DMS153 treated with DMSO at 0.1 percent for 48 hours (cell line): ENCODE measurements at regions not wholly inside any gene's neighbourhood (a gene's known extent, or its start where the extent isn't known, plus 50 kb on each side); places are given as distances from the start of the nearest gene placed in this dataset.
A peak's percentile ranks its signal among the peaks of the same experiment; 100 is the strongest.

Experiments used
- DNase-seq: peaks from one replicate; lab custom pipeline; 2025; ENCODE audit not compliant: unreplicated experiment; lab: John Stamatoyannopoulos, UW

- no peak for DNase-seq
These were observed 220.2 kb upstream of the CLINT1 start for GRCh38 chr5:158079097-158079496.

DNA sequence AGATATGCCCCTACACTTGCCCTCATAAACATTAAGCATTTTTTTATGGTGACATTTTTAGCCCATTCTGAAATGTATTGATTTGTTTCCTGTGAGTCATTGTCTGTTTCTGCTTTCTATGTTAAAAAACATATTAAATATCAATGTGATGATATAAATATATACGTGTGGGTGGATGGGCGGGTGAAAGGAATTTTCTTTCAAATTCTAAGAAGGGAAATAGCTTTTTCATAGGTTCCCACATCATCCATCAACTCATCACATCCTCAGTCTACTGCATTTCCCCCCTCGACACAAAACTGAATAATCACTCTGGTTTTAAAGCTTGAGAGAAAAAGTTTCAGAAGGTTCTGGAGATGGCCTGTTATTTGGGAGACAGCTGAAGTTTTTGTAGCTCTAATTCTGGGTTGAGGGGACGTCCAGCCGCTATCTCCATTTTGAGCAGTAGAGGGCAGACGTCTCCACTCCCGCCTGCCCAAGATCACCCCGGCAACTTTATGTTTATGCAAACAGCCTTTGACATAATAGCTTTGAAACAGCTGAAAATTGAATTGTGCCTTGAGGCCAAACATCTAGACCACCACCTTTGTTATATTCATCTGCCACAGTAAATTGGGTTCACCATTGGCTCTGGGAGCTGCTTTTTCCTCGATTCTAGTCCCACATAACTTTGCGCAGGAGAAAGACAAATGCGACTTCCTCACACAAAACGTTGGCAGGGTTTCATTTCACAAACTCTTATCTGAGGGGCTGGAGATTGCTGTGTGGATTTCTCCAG, 216.2 kb upstream of the CLINT1 start:
- peak; percentile 11 for DNase-seq

DNA sequence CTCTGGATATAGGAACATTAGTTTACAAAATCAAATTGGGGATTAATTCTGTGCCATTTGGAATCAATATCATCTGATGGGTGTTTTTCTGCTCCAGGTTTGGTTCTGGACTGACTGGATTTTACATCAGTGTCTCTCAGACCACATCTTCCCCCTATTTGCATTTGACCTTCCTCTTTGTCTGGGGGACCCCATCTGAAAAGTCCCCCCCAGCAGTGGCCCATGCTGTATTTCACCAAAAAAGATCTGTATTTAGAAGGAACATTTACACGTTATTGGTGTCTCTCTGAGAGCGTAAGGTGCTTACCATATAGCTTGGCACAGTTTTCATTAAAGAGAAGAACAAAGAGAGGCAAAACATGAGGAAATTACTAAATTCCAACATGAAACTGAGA, 215.6 kb upstream of the CLINT1 start:
- DNase-seq = no peak

DNA sequence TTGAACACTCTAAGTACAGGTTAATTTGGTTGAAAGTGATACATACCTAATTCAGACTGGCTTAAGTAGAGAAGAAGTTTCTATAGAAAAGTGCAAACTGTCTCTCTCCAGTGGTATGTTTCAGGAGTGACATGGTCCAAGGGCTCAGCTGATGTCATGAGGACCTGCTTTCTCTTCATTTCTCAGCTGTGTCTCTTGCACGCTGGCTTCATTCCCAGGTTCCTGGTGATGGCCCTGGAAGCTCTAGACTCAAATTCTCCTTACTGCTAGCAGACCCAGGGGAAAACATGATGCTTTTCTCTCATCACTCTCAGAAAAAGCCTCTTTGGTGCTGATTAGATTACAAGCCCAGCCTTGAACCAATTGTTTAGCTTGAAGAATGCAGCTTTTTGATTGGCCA, 211.9 kb upstream of the CLINT1 start:
- no peak for DNase-seq

- no peak for DNase-seq
These were observed 210.9 kb upstream of the CLINT1 start for GRCh38 chr5:158069838-158070237.

GRCh38 chr5:158068964-158069363, 210.0 kb upstream of the CLINT1 start:
- no peak for DNase-seq

GRCh38 chr5:158066076-158066475, 207.1 kb upstream of the CLINT1 start:
- no peak for DNase-seq

DNA sequence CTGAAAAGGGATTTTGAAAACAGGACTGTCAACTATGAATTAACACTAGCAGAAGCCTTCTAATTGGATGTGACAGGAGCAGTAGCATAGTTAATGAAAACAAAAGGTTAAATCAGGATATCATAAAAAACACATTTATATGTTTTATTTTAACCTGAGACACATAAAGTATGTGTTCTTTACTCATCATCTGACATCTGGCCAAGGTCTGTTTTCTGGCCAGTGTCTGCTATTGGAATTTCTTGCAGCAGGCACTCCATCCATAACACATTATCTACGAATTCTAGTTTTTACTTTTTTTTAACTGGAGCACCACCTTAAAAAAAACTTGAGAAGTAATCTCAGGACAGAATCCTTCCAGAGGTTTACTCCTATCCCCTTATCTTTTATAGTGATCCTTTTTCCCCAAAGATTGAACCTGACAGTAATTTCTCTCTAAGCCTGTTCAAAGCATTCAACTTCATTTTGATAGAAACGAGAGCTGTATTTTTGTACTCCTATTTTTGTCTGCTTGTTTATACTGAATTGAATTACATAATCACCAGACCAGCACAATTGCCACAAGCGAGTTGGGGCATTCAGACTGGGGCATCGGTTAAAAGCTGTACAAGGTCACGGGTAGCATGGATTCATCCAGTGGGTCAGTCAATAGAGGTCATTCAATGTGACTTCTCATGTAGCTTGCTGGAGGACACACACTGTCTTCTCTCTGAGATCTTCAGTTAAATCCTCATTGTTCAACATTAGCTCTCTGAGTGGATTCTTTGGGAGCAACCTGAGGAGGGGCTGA, 205.6 kb upstream of the CLINT1 start:
- no peak for DNase-seq

DNA sequence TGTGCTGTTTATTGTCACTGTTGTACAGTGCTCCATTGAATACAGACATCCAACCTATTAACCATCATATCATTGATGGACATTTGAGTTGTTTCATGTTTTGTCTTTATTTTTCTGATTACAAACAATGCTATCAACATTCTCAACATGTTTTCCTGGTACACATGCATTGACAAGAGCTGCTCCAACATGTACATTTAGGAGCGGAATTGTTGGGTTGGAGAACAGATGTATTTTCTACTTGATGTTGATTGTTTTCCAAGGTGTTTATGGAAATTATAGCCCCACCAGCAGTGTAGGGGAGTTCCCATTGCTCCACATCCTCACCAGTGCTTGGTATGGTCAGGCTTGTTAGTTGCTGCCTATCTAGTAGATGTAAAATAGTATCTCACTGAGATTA, 204.1 kb upstream of the CLINT1 start:
- no peak for DNase-seq

- no peak for DNase-seq
These were observed 202.5 kb upstream of the CLINT1 start for GRCh38 chr5:158061451-158061850.

DNA sequence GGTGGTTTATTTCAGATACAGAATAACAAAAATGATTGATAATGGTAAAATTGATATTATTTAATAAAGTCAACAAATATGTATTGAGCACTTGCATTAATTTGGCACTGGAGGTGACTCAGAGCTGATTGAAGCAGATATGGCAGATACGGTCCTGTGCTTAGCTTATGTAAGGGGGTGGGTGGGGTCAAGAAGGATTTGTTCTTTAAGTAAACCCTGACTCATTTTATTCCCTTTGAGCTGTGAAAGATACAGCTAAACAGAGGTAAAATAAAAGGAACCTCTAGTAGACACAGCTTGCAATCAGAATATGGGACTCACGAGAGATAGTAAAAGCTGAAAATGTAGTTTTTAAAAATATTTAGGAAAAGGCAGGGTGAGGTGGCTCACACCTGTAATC, 201.3 kb upstream of the CLINT1 start:
- no peak for DNase-seq

GRCh38 chr5:158058208-158059120, 199.5 kb upstream of the CLINT1 start:
- DNase-seq = no peak

DNA sequence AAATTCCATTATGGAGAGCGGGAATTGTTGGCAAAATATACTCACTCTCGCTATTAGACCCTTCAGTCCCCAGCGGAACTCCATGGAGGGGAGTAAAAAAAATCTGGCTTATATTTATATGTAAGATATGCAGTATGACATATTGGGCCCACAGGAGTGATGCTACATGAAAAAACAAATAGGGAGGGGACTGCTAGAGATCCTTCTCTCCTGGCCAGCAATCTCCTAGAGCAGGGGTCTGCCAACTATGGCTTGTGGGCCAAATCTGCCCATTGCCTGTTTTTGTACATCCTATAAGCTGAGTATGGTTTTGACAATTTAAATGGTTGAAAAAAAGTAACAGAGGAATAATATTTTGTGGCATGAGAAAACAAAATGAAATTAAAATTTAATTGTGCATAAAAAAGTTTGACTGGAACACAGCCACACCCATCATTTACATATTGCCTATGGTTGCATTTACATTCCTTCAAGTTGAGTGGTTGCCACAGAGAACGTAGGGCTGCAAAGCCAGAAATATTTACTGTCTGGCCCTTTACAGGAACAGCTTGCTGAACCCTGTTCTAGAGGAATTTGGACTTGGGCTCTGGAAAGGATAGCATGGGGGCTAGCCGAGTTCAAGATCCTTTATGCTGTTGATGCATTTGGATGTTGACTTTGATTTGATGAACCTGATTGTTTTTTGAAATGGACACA, 197.3 kb upstream of the CLINT1 start:
- DNase-seq = no peak

GRCh38 chr5:158055111-158055501, 196.2 kb upstream of the CLINT1 start:
- no peak for DNase-seq

DNA sequence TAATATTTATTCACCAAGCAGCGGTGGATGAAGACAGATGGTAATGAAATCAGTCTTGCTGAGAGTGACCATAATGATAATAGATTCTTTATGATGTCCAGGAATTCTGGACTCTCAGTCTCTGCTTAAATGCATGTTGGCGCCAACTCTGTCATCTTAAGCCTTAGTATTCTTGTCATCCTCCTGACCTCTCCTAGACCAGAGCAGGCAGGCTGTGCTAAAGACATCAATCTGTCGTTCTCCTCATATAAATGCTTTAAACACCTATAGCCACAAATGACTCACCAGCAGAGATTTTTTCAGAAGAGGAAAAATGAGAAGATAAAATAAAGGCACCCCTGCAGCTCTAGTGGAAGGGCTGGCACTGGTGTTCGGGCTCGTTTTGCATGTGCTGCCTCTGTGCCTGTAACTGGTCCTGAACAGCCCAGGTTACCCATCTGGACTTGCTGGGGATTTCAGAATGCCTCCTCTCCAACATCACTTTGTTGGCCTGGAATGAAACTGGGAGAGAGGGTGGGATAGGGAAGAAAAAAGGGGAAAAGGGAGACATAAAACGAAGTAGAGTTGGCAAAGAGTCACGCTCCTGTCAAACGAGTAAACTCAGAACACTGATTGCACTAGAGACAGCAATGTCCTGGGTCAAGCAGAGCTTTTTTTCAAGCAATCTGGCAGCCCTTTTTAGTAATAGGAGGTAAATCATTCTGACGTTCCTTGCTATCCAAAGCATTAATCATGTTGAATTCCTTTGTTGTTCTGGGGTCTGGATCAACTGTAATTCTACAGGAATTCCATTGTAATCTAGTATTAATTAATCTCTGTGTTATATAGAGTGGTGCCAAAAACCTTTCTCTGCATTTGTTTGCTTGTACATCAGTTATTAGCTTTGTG, 195.5 kb upstream of the CLINT1 start:
- no peak for DNase-seq

- DNase-seq = no peak
These were observed 192.1 kb upstream of the CLINT1 start for GRCh38 chr5:158051036-158051435.

DNA sequence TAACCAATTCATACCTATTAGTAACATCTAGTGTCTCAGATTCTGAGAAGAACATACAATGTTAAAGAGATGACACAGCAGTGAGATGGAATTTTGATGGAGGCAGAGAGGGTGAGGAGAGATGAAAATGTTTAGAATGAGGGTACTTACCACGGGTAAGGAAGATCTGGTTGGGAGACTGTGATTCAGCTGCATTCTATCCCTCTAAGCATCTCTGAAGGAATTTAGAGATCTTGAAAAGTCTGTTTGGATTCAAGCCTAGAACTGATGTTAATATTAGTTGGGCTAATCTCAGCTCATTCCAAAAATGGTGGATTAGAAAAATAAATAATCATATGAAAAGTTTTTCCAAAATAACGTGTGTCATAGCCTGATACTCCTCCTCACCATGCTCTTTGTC, 191.5 kb upstream of the CLINT1 start:
- no peak for DNase-seq

DNA sequence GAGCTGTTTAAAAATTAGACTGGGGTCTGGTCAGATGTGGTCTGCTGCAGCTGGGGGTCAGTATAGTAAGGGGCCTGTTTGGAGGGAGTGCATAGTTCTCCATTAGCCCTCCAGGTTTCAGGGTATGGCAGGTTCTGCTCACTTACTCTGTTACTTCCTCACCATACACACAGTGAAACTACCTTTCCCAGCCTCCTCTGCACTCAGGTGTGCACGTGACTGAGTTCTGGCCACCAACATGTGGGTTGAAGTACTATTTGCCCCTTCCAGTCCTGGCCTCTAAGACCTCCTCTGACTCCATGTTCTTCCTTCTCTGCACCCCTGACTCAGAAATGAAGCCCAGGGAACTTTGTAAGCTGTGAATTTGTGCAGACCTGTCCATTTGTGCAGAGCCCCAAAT, 190.5 kb upstream of the CLINT1 start:
- DNase-seq = no peak

GRCh38 chr5:158045696-158046095, 186.8 kb upstream of the CLINT1 start:
- no peak for DNase-seq

DNA sequence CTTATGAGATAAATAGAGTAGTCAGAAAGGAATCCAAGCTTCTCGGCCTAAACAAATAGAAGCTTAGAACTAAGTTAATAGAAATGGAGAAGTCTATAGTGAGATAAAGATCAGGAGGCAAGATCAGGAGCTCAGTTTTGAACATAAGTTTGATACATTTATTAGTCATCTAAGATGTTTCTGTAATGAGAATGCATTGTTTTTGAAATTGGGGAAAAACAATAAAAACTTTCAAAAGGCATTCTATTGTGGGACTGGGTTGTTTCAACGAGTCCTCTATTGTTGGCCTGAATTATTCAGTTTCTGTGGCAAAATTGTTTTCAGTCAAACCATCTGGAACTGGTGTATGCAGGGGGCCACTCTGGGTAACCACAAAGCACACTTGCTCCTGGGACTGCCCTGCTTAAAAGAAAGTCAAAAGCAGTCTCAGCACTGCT, 181.0 kb upstream of the CLINT1 start:
- DNase-seq = no peak
